IMR-90 (cell line): ENCODE measurements at regions not wholly inside any gene's neighbourhood (a gene's known extent, or its start where the extent isn't known, plus 50 kb on each side); places are given as distances from the start of the nearest gene placed in this dataset.

Experiments used
- ATAC-seq: fragments of 200-7000 bp; cut with Tn5 transposase; 2 replicates; pipeline ENCODE4 v1.9.1; 2020; ENCODE audit warnings: low read depth, mild to moderate bottlenecking, moderate library complexity
- BruUV-seq: library from RNA; stranded (reverse); fragments of 400-500 nt; replicated peaks from 2 replicates; lab custom pipeline; 2021; lab: Mats Ljungman, UMichigan
- CTCF ChIA-PET: fragments of 300-600 bp; formaldehyde crosslinking; extraction: SDS; loops from one replicate; lab custom pipeline; 2021; ENCODE audit warnings: antibody characterized with exemption; lab: Yijun Ruan, JAX
- POLR2A ChIA-PET: fragments of 300-600 bp; sonication (Branson Sonifier 250); formaldehyde crosslinking; loops from one replicate; lab custom pipeline; 2022; ENCODE audit warnings: antibody characterized with exemption; ENCODE audit not compliant: unreplicated experiment; lab: Charles Lee
- DNase-seq: peaks from one replicate; pipeline ENCODE4 v3.0.0; 2013
- H2AFZ ChIP-seq: replicated peaks from 2 replicates; pipeline ENCODE3; 2013; ENCODE audit warnings: low read length, mild to moderate bottlenecking; ENCODE audit not compliant: poor library complexity
- H2AK5ac ChIP-seq: 2 replicates; pipeline ENCODE4 v1.6.1; 2013; ENCODE audit warnings: low read depth, low read length, inconsistent platforms
- H2AK9ac ChIP-seq: replicated peaks from 2 replicates; pipeline ENCODE3; 2013; ENCODE audit warnings: mild to moderate bottlenecking, low read depth, low read length, moderate library complexity; ENCODE audit not compliant: poor library complexity
- H2BK120ac ChIP-seq: 2 replicates; pipeline ENCODE4 v1.6.1; 2013; ENCODE audit warnings: low read depth, low read length, inconsistent platforms
- H2BK15ac ChIP-seq: 3 replicates; pipeline ENCODE4 v1.6.1; 2013; ENCODE audit warnings: low read depth, low read length, inconsistent platforms
- H2BK20ac ChIP-seq: 2 replicates; pipeline ENCODE4 v1.6.1; 2013; ENCODE audit warnings: low read depth, mild to moderate bottlenecking, inconsistent platforms, low read length, moderate library complexity
- H2BK5ac ChIP-seq: 2 replicates; pipeline ENCODE4 v1.6.1; 2013; ENCODE audit warnings: mild to moderate bottlenecking, low read depth, low read length, inconsistent platforms; ENCODE audit not compliant: poor library complexity, severe bottlenecking
- H3K14ac ChIP-seq: replicated peaks from 2 replicates; pipeline ENCODE4 v1.6.1; 2013; ENCODE audit warnings: low read depth, low read length, inconsistent platforms
- H3K18ac ChIP-seq: 2 replicates; pipeline ENCODE4 v1.6.1; 2013; ENCODE audit warnings: low read depth, low read length, control low read depth
- H3K23ac ChIP-seq: 2 replicates; pipeline ENCODE4 v1.6.1; 2013; ENCODE audit warnings: low read depth, low read length, inconsistent platforms
- H3K27ac ChIP-seq: 2 replicates; pipeline ENCODE4 v1.5.1; 2013; ENCODE audit warnings: mild to moderate bottlenecking, control low read depth, low read length; ENCODE audit not compliant: insufficient read depth
- H3K27me3 ChIP-seq: 2 replicates; pipeline ENCODE4 v1.6.1; 2013; ENCODE audit warnings: low read length; ENCODE audit not compliant: control insufficient read depth, insufficient read depth
- H3K36me3 ChIP-seq: 2 replicates; pipeline ENCODE4 v1.6.1; 2013; ENCODE audit warnings: low read length, mixed read lengths; ENCODE audit not compliant: control insufficient read depth, insufficient read depth
- H3K4ac ChIP-seq: 2 replicates; pipeline ENCODE4 v1.6.1; 2013; ENCODE audit warnings: low read depth, low read length, inconsistent platforms
- H3K4me1 ChIP-seq: 2 replicates; pipeline ENCODE4 v1.6.1; 2013; ENCODE audit warnings: low read length, mixed read lengths; ENCODE audit not compliant: control insufficient read depth, insufficient read depth
- H3K4me2 ChIP-seq: 2 replicates; pipeline ENCODE4 v1.6.1; 2013; ENCODE audit warnings: low read depth, mild to moderate bottlenecking, control low read depth, low read length, moderate library complexity
- H3K4me3 ChIP-seq: 2 replicates; pipeline ENCODE4 v1.5.1; 2013; ENCODE audit warnings: low read depth, mild to moderate bottlenecking, control low read depth, low read length, moderate library complexity; ENCODE audit not compliant: insufficient read depth
- H3K56ac ChIP-seq: 2 replicates; pipeline ENCODE4 v1.6.1; 2013; ENCODE audit warnings: low read length, inconsistent platforms; ENCODE audit not compliant: insufficient read depth; ENCODE audit errors: extremely low read depth
- H3K79me1 ChIP-seq, 2 experiments: 2 replicates each; pipeline ENCODE4 v1.6.1; 2013; ENCODE audit warnings: low read length in 2 of 2, inconsistent platforms in 1 of 2, low read depth in 1 of 2
- H3K9ac ChIP-seq: 2 replicates; pipeline ENCODE4 v1.6.1; 2013; ENCODE audit warnings: low read depth, low read length, control low read depth
- H3K9me1 ChIP-seq: 2 replicates; pipeline ENCODE4 v1.6.1; 2013; ENCODE audit warnings: low read length, inconsistent platforms; ENCODE audit not compliant: insufficient read depth
- H3K9me3 ChIP-seq: 2 replicates; pipeline ENCODE4 v1.6.1; 2013; ENCODE audit warnings: low read length; ENCODE audit not compliant: control insufficient read depth, insufficient read depth
- H4K20me1 ChIP-seq: 2 replicates; pipeline ENCODE4 v1.6.1; 2013; ENCODE audit warnings: low read length, inconsistent platforms; ENCODE audit not compliant: insufficient read depth
- H4K5ac ChIP-seq: 2 replicates; pipeline ENCODE4 v1.6.1; 2013; ENCODE audit warnings: mild to moderate bottlenecking, low read depth, low read length, control low read depth
- H4K8ac ChIP-seq, 2 experiments: 2 replicates each; pipeline ENCODE4 v1.6.1; 2013; ENCODE audit warnings: low read depth in 2 of 2, low read length in 2 of 2, control low read depth in 1 of 2, inconsistent platforms in 1 of 2
- H4K91ac ChIP-seq: 2 replicates; pipeline ENCODE4 v1.6.1; 2013; ENCODE audit warnings: low read depth, low read length, inconsistent platforms; ENCODE audit not compliant: insufficient read depth
- BHLHE40 ChIP-seq: fragments of 150-350 bp; IDR thresholded peaks from 2 replicates; pipeline ENCODE4 v1.6.1; 2016; ENCODE audit warnings: mild to moderate bottlenecking, low read depth, low read length
- CEBPB ChIP-seq: IDR thresholded peaks from 2 replicates; pipeline ENCODE4 v1.6.1; 2012; ENCODE audit warnings: low read depth, low read length, improper control_type of control experiment
- CHD1 ChIP-seq: IDR thresholded peaks from 2 replicates; pipeline ENCODE4 v1.6.1; 2012; ENCODE audit warnings: low read depth, low read length, improper control_type of control experiment
- CTCF ChIP-seq: conservative IDR thresholded peaks from 2 replicates; pipeline ENCODE4 v1.5.1; 2012; ENCODE audit warnings: mild to moderate bottlenecking, low read depth, low read length, improper control_type of control experiment
- ELK1 ChIP-seq: fragments of 150-350 bp; IDR thresholded peaks from 2 replicates; pipeline ENCODE4 v1.6.1; 2016; ENCODE audit warnings: low read depth, mild to moderate bottlenecking, low read length, moderate library complexity, borderline replicate concordance
- FOS ChIP-seq: fragments of 150-350 bp; IDR thresholded peaks from 2 replicates; pipeline ENCODE4 v1.6.1; 2016; ENCODE audit warnings: low read depth, low read length
- MAZ ChIP-seq: IDR thresholded peaks from 2 replicates; pipeline ENCODE4 v1.6.1; 2012; ENCODE audit warnings: low read depth, mild to moderate bottlenecking, low read length, improper control_type of control experiment, moderate library complexity, borderline replicate concordance
- NFE2L2 ChIP-seq: fragments of 150-350 bp; IDR thresholded peaks from 2 replicates; pipeline ENCODE4 v1.6.1; 2016; ENCODE audit warnings: low read depth, mild to moderate bottlenecking, low read length
- POLR2A ChIP-seq: IDR thresholded peaks from 2 replicates; pipeline ENCODE4 v1.6.1; 2012; ENCODE audit warnings: mild to moderate bottlenecking, low read depth, low read length
- RAD21 ChIP-seq: IDR thresholded peaks from 2 replicates; pipeline ENCODE4 v1.6.1; 2012; ENCODE audit warnings: low read length, improper control_type of control experiment
- RCOR1 ChIP-seq: IDR thresholded peaks from 2 replicates; pipeline ENCODE4 v1.6.1; 2012; ENCODE audit warnings: mild to moderate bottlenecking, low read length, improper control_type of control experiment; ENCODE audit not compliant: insufficient replicate concordance
- RFX5 ChIP-seq: IDR thresholded peaks from 2 replicates; pipeline ENCODE4 v1.8.0; 2012; ENCODE audit warnings: low read depth, mild to moderate bottlenecking, low read length, moderate library complexity
- SMC3 ChIP-seq: fragments of 150-350 bp; IDR thresholded peaks from 2 replicates; pipeline ENCODE4 v1.6.1; 2016; ENCODE audit warnings: low read depth, mild to moderate bottlenecking, antibody characterized with exemption, low read length, moderate library complexity
- USF2 ChIP-seq: fragments of 150-350 bp; IDR thresholded peaks from 2 replicates; pipeline ENCODE4 v1.6.1; 2017; ENCODE audit warnings: mild to moderate bottlenecking, antibody characterized with exemption, low read length, low read depth
- WGBS, 2 experiments: methylation state at CpG; one replicate each; pipeline versions ENCODE4 v1.1.5 to v1.1.7; 2013; ENCODE audit warnings: missing lambda C conversion rate in 2 of 2; ENCODE audit not compliant: insufficient read length in 1 of 2; ENCODE audit errors: extremely low coverage in 2 of 2; 5-methylcytosine and 5-hydroxymethylcytosine counted together
- dilution Hi-C: fragments of 300-500 bp; cut with HindIII; formaldehyde crosslinking; loops from one replicate; pipeline ENCODE4 v1.14.3; 2018; ENCODE audit warnings: low sequenced_read_pairs; ENCODE audit not compliant: unreplicated experiment
- in situ Hi-C: fragments of 300-500 bp; cut with MboI; formaldehyde crosslinking; loops from 3 replicates; pipeline ENCODE4 v1.14.3; 2019; ENCODE audit warnings: low sequenced_read_pairs, inconsistent platforms, mixed read lengths
- intact Hi-C: fragments of 100-400 bp; cut with micrococcal nuclease; formaldehyde crosslinking; loops from 2 replicates; pipeline ENCODE4 v1.10.0; 2022

GRCh38 chr6:28683945-28684538 lies 158.4 kb downstream of the GPX5 start:
- Histone ChIP-seq H3K79me1 (no peaks in the 10 kb centered on the region), H3K56ac (no peak overlapping the region), H2BK120ac (no peak overlapping the region), H3K9me3 (no peaks in the 10 kb centered on the region), H3K18ac (no peak overlapping the region), H2BK5ac (no peak overlapping the region), H3K23ac (no peak overlapping the region), H3K14ac (no peak overlapping the region), H4K91ac (no peak overlapping the region), H3K9me1 (no peaks in the 10 kb centered on the region), H3K4me3 (no peak overlapping the region), H4K20me1 (no peaks in the 10 kb centered on the region), H3K4me2 (no peak overlapping the region), H3K27ac (no peak overlapping the region), H2AK9ac (no peak overlapping the region), H4K8ac (no peak overlapping the region), H3K36me3 (no peaks in the 10 kb centered on the region), H3K27me3 (peaks cover 2% of the 10 kb centered on the region; the same call in 1 of the 2 replicates), H3K9ac (no peak overlapping the region), H4K5ac (no peak overlapping the region), H2AFZ (no peak overlapping the region), H3K4ac (no peak overlapping the region), H2BK20ac (no peak overlapping the region), H2AK5ac (no peak overlapping the region), H2BK15ac (no peak overlapping the region), H3K4me1 (no peaks in the 10 kb centered on the region)
- DNase-seq (peak; percentile 34), ATAC-seq (peak; percentile 87)
- intact Hi-C loops = loop anchor here (1.0 kb wide), 1 partner anchor 301 kb away; no protein-coding TSS in a partner anchor
- dilution Hi-C loops = no loop called here
- TF ChIP-seq FOS = no peak
- no peak for TF ChIP-seq NFE2L2
- 0 out of 2 replicates have a peak, but pooled peaks have one; percentile 26 for TF ChIP-seq SMC3
- no peak for TF ChIP-seq BHLHE40
- TF ChIP-seq USF2 = no peak
- TF ChIP-seq CEBPB = no peak
- TF ChIP-seq ELK1 = no peak
- TF ChIP-seq POLR2A = no peak
- no peak for TF ChIP-seq RFX5
- TF ChIP-seq CTCF = peak; percentile 58
- TF ChIP-seq MAZ = no peak
- TF ChIP-seq CHD1 = no peak
- TF ChIP-seq RCOR1 = no peak
- TF ChIP-seq RAD21 = peak; percentile 62
- CTCF ChIA-PET = no interaction called here
- in situ Hi-C loops = loop anchor here (10.0 kb wide), 1 partner anchor 911 kb away; no protein-coding TSS in a partner anchor
- no CpG with 5 or more reads among the region's 9 CpGs for WGBS, 2 experiments
- BruUV-seq = no TSS peak
- POLR2A ChIA-PET = no interaction called here
